IMR-90 (cell line): ENCODE measurements at regions not wholly inside any gene's neighbourhood (a gene's known extent, or its start where the extent isn't known, plus 50 kb on each side); places are given as distances from the start of the nearest gene placed in this dataset.

Experiments used
- ATAC-seq: fragments of 200-7000 bp; cut with Tn5 transposase; 2 replicates; pipeline ENCODE4 v1.9.1; 2020; ENCODE audit warnings: low read depth, mild to moderate bottlenecking, moderate library complexity
- BruUV-seq: library from RNA; stranded (reverse); fragments of 400-500 nt; replicated peaks from 2 replicates; lab custom pipeline; 2021; lab: Mats Ljungman, UMichigan
- CTCF ChIA-PET: fragments of 300-600 bp; formaldehyde crosslinking; extraction: SDS; loops from one replicate; lab custom pipeline; 2021; ENCODE audit warnings: antibody characterized with exemption; lab: Yijun Ruan, JAX
- POLR2A ChIA-PET: fragments of 300-600 bp; sonication (Branson Sonifier 250); formaldehyde crosslinking; loops from one replicate; lab custom pipeline; 2022; ENCODE audit warnings: antibody characterized with exemption; ENCODE audit not compliant: unreplicated experiment; lab: Charles Lee
- DNase-seq: peaks from one replicate; pipeline ENCODE4 v3.0.0; 2013
- H2AFZ ChIP-seq: replicated peaks from 2 replicates; pipeline ENCODE3; 2013; ENCODE audit warnings: low read length, mild to moderate bottlenecking; ENCODE audit not compliant: poor library complexity
- H2AK5ac ChIP-seq: 2 replicates; pipeline ENCODE4 v1.6.1; 2013; ENCODE audit warnings: low read depth, low read length, inconsistent platforms
- H2AK9ac ChIP-seq: replicated peaks from 2 replicates; pipeline ENCODE3; 2013; ENCODE audit warnings: mild to moderate bottlenecking, low read depth, low read length, moderate library complexity; ENCODE audit not compliant: poor library complexity
- H2BK120ac ChIP-seq: 2 replicates; pipeline ENCODE4 v1.6.1; 2013; ENCODE audit warnings: low read depth, low read length, inconsistent platforms
- H2BK15ac ChIP-seq: 3 replicates; pipeline ENCODE4 v1.6.1; 2013; ENCODE audit warnings: low read depth, low read length, inconsistent platforms
- H2BK20ac ChIP-seq: 2 replicates; pipeline ENCODE4 v1.6.1; 2013; ENCODE audit warnings: low read depth, mild to moderate bottlenecking, inconsistent platforms, low read length, moderate library complexity
- H2BK5ac ChIP-seq: 2 replicates; pipeline ENCODE4 v1.6.1; 2013; ENCODE audit warnings: mild to moderate bottlenecking, low read depth, low read length, inconsistent platforms; ENCODE audit not compliant: poor library complexity, severe bottlenecking
- H3K14ac ChIP-seq: replicated peaks from 2 replicates; pipeline ENCODE4 v1.6.1; 2013; ENCODE audit warnings: low read depth, low read length, inconsistent platforms
- H3K18ac ChIP-seq: 2 replicates; pipeline ENCODE4 v1.6.1; 2013; ENCODE audit warnings: low read depth, low read length, control low read depth
- H3K23ac ChIP-seq: 2 replicates; pipeline ENCODE4 v1.6.1; 2013; ENCODE audit warnings: low read depth, low read length, inconsistent platforms
- H3K27ac ChIP-seq: 2 replicates; pipeline ENCODE4 v1.5.1; 2013; ENCODE audit warnings: mild to moderate bottlenecking, control low read depth, low read length; ENCODE audit not compliant: insufficient read depth
- H3K27me3 ChIP-seq: 2 replicates; pipeline ENCODE4 v1.6.1; 2013; ENCODE audit warnings: low read length; ENCODE audit not compliant: control insufficient read depth, insufficient read depth
- H3K36me3 ChIP-seq: 2 replicates; pipeline ENCODE4 v1.6.1; 2013; ENCODE audit warnings: low read length, mixed read lengths; ENCODE audit not compliant: control insufficient read depth, insufficient read depth
- H3K4ac ChIP-seq: 2 replicates; pipeline ENCODE4 v1.6.1; 2013; ENCODE audit warnings: low read depth, low read length, inconsistent platforms
- H3K4me1 ChIP-seq: 2 replicates; pipeline ENCODE4 v1.6.1; 2013; ENCODE audit warnings: low read length, mixed read lengths; ENCODE audit not compliant: control insufficient read depth, insufficient read depth
- H3K4me2 ChIP-seq: 2 replicates; pipeline ENCODE4 v1.6.1; 2013; ENCODE audit warnings: low read depth, mild to moderate bottlenecking, control low read depth, low read length, moderate library complexity
- H3K4me3 ChIP-seq: 2 replicates; pipeline ENCODE4 v1.5.1; 2013; ENCODE audit warnings: low read depth, mild to moderate bottlenecking, control low read depth, low read length, moderate library complexity; ENCODE audit not compliant: insufficient read depth
- H3K56ac ChIP-seq: 2 replicates; pipeline ENCODE4 v1.6.1; 2013; ENCODE audit warnings: low read length, inconsistent platforms; ENCODE audit not compliant: insufficient read depth; ENCODE audit errors: extremely low read depth
- H3K79me1 ChIP-seq, 2 experiments: 2 replicates each; pipeline ENCODE4 v1.6.1; 2013; ENCODE audit warnings: low read length in 2 of 2, inconsistent platforms in 1 of 2, low read depth in 1 of 2
- H3K9ac ChIP-seq: 2 replicates; pipeline ENCODE4 v1.6.1; 2013; ENCODE audit warnings: low read depth, low read length, control low read depth
- H3K9me1 ChIP-seq: 2 replicates; pipeline ENCODE4 v1.6.1; 2013; ENCODE audit warnings: low read length, inconsistent platforms; ENCODE audit not compliant: insufficient read depth
- H3K9me3 ChIP-seq: 2 replicates; pipeline ENCODE4 v1.6.1; 2013; ENCODE audit warnings: low read length; ENCODE audit not compliant: control insufficient read depth, insufficient read depth
- H4K20me1 ChIP-seq: 2 replicates; pipeline ENCODE4 v1.6.1; 2013; ENCODE audit warnings: low read length, inconsistent platforms; ENCODE audit not compliant: insufficient read depth
- H4K5ac ChIP-seq: 2 replicates; pipeline ENCODE4 v1.6.1; 2013; ENCODE audit warnings: mild to moderate bottlenecking, low read depth, low read length, control low read depth
- H4K8ac ChIP-seq, 2 experiments: 2 replicates each; pipeline ENCODE4 v1.6.1; 2013; ENCODE audit warnings: low read depth in 2 of 2, low read length in 2 of 2, control low read depth in 1 of 2, inconsistent platforms in 1 of 2
- H4K91ac ChIP-seq: 2 replicates; pipeline ENCODE4 v1.6.1; 2013; ENCODE audit warnings: low read depth, low read length, inconsistent platforms; ENCODE audit not compliant: insufficient read depth
- BHLHE40 ChIP-seq: fragments of 150-350 bp; IDR thresholded peaks from 2 replicates; pipeline ENCODE4 v1.6.1; 2016; ENCODE audit warnings: mild to moderate bottlenecking, low read depth, low read length
- CEBPB ChIP-seq: IDR thresholded peaks from 2 replicates; pipeline ENCODE4 v1.6.1; 2012; ENCODE audit warnings: low read depth, low read length, improper control_type of control experiment
- FOS ChIP-seq: fragments of 150-350 bp; IDR thresholded peaks from 2 replicates; pipeline ENCODE4 v1.6.1; 2016; ENCODE audit warnings: low read depth, low read length
- MAZ ChIP-seq: IDR thresholded peaks from 2 replicates; pipeline ENCODE4 v1.6.1; 2012; ENCODE audit warnings: low read depth, mild to moderate bottlenecking, low read length, improper control_type of control experiment, moderate library complexity, borderline replicate concordance
- MXI1 ChIP-seq: IDR thresholded peaks from 2 replicates; pipeline ENCODE4 v1.6.1; 2012; ENCODE audit warnings: low read depth, mild to moderate bottlenecking, low read length, moderate library complexity, borderline replicate concordance
- NFE2L2 ChIP-seq: fragments of 150-350 bp; IDR thresholded peaks from 2 replicates; pipeline ENCODE4 v1.6.1; 2016; ENCODE audit warnings: low read depth, mild to moderate bottlenecking, low read length
- POLR2A ChIP-seq: IDR thresholded peaks from 2 replicates; pipeline ENCODE4 v1.6.1; 2012; ENCODE audit warnings: mild to moderate bottlenecking, low read depth, low read length
- RAD21 ChIP-seq: IDR thresholded peaks from 2 replicates; pipeline ENCODE4 v1.6.1; 2012; ENCODE audit warnings: low read length, improper control_type of control experiment
- RCOR1 ChIP-seq: IDR thresholded peaks from 2 replicates; pipeline ENCODE4 v1.6.1; 2012; ENCODE audit warnings: mild to moderate bottlenecking, low read length, improper control_type of control experiment; ENCODE audit not compliant: insufficient replicate concordance
- USF2 ChIP-seq: fragments of 150-350 bp; IDR thresholded peaks from 2 replicates; pipeline ENCODE4 v1.6.1; 2017; ENCODE audit warnings: mild to moderate bottlenecking, antibody characterized with exemption, low read length, low read depth
- WGBS, 2 experiments: methylation state at CpG; one replicate each; pipeline versions ENCODE4 v1.1.5 to v1.1.7; 2013; ENCODE audit warnings: missing lambda C conversion rate in 2 of 2; ENCODE audit not compliant: insufficient read length in 1 of 2; ENCODE audit errors: extremely low coverage in 2 of 2; 5-methylcytosine and 5-hydroxymethylcytosine counted together
- dilution Hi-C: fragments of 300-500 bp; cut with HindIII; formaldehyde crosslinking; loops from one replicate; pipeline ENCODE4 v1.14.3; 2018; ENCODE audit warnings: low sequenced_read_pairs; ENCODE audit not compliant: unreplicated experiment
- in situ Hi-C: fragments of 300-500 bp; cut with MboI; formaldehyde crosslinking; loops from 3 replicates; pipeline ENCODE4 v1.14.3; 2019; ENCODE audit warnings: low sequenced_read_pairs, inconsistent platforms, mixed read lengths
- intact Hi-C: fragments of 100-400 bp; cut with micrococcal nuclease; formaldehyde crosslinking; loops from 2 replicates; pipeline ENCODE4 v1.10.0; 2022

GRCh38 chr1:195188821-195189220 lies 1419.4 kb downstream of the KCNT2 start:
- Histone ChIP-seq H2BK5ac (no peak overlapping the region), H3K9me1 (no peaks in the 10 kb centered on the region), H3K9ac (no peak overlapping the region), H2AFZ (no peak overlapping the region), H3K4me1 (no peaks in the 10 kb centered on the region), H3K79me1 (no peaks in the 10 kb centered on the region), H4K5ac (no peak overlapping the region), H2BK20ac (no peak overlapping the region), H3K4me2 (no peak overlapping the region), H2AK5ac (no peak overlapping the region), H3K9me3 (no peaks in the 10 kb centered on the region), H4K20me1 (no peaks in the 10 kb centered on the region), H3K23ac (no peak overlapping the region), H4K91ac (no peak overlapping the region), H3K27me3 (no peaks in the 10 kb centered on the region), H3K4me3 (no peak overlapping the region), H3K27ac (no peak overlapping the region), H3K56ac (no peak overlapping the region), H3K14ac (no peak overlapping the region), H2BK15ac (no peak overlapping the region), H2AK9ac (no peak overlapping the region), H2BK120ac (no peak overlapping the region), H3K36me3 (no peaks in the 10 kb centered on the region), H3K18ac (no peak overlapping the region), H3K4ac (no peak overlapping the region), H4K8ac (no peak overlapping the region)
- CTCF ChIA-PET, result interaction anchor here (1.3 kb wide), 1 partner anchor 529 kb away, joined by 3 read pairs; no protein-coding TSS in a partner anchor
- dilution Hi-C loops, result no loop called here
- no CpG with 5 or more reads among the region's 3 CpGs for WGBS, 2 experiments
- ATAC-seq (no peak), DNase-seq (peak; percentile 52)
- no peak for TF ChIP-seq MXI1
- TF ChIP-seq MAZ, result no peak
- no peak for TF ChIP-seq CEBPB
- no peak for TF ChIP-seq RAD21
- TF ChIP-seq FOS, result no peak
- no peak for TF ChIP-seq RCOR1
- TF ChIP-seq NFE2L2, result no peak
- no peak for TF ChIP-seq BHLHE40
- no peak for TF ChIP-seq USF2
- no peak for TF ChIP-seq POLR2A
- in situ Hi-C loops, result no loop called here
- BruUV-seq, result no TSS peak
- POLR2A ChIA-PET, result no interaction called here
- intact Hi-C loops, result no loop called here
